Osteoblast (primary cell): ENCODE measurements at regions not wholly inside any gene's neighbourhood (a gene's known extent, or its start where the extent isn't known, plus 50 kb on each side); places are given as distances from the start of the nearest gene placed in this dataset.

ENCODE experiments used
- DNase-seq: peaks from one replicate; pipeline ENCODE4 v3.0.0; 2011; ENCODE audit warnings: low spot score, mixed read lengths; ENCODE audit not compliant: insufficient read length; ENCODE audit errors: missing footprints
- H2AFZ ChIP-seq: 2 replicates; pipeline ENCODE4 v1.6.0; 2011; ENCODE audit warnings: mild to moderate bottlenecking, low read length
- H3K27ac ChIP-seq: 2 replicates; pipeline ENCODE4 v1.5.1; 2011; ENCODE audit warnings: mild to moderate bottlenecking, low read depth, low read length, moderate library complexity
- H3K27me3 ChIP-seq: 2 replicates; pipeline ENCODE4 v1.6.0; 2012; ENCODE audit warnings: mild to moderate bottlenecking, control low read depth, inconsistent platforms, low read length, moderate library complexity; ENCODE audit not compliant: insufficient read depth
- H3K36me3 ChIP-seq: 2 replicates; pipeline ENCODE4 v1.5.1; 2011; ENCODE audit warnings: mild to moderate bottlenecking, low read length, control low read depth, moderate library complexity; ENCODE audit not compliant: insufficient read depth
- H3K4me1 ChIP-seq: 2 replicates; pipeline ENCODE4 v1.5.1; 2011; ENCODE audit warnings: mild to moderate bottlenecking, low read length, control low read depth, moderate library complexity; ENCODE audit not compliant: insufficient read depth
- H3K4me2 ChIP-seq: 2 replicates; pipeline ENCODE4 v1.6.0; 2011; ENCODE audit warnings: mild to moderate bottlenecking, low read length; ENCODE audit not compliant: insufficient read depth
- H3K4me3 ChIP-seq: fragments of 200-600 bp; sonication (generic); 3 replicates; pipeline ENCODE4 v1.5.1; 2012; ENCODE audit warnings: mild to moderate bottlenecking, low read length, inconsistent platforms; ENCODE audit not compliant: insufficient read depth
- H3K79me2 ChIP-seq: 2 replicates; pipeline ENCODE4 v1.6.0; 2012; ENCODE audit warnings: mild to moderate bottlenecking, low read length, control low read depth, inconsistent platforms; ENCODE audit not compliant: insufficient read depth
- H3K9me3 ChIP-seq: 2 replicates; pipeline ENCODE4 v1.5.1; 2011; ENCODE audit warnings: low read depth, low read length, control low read depth
- H4K20me1 ChIP-seq: 2 replicates; pipeline ENCODE4 v1.6.0; 2012; ENCODE audit warnings: mild to moderate bottlenecking, low read length, control low read depth; ENCODE audit not compliant: insufficient read depth
- CTCF ChIP-seq: IDR thresholded peaks from 2 replicates; pipeline ENCODE4 v1.5.1; 2011; ENCODE audit warnings: mild to moderate bottlenecking, low read depth, low read length, moderate library complexity; ENCODE audit errors: extremely low read depth

GRCh38 chr7:106792233-106792926 lies 72.7 kb upstream of the PIK3CG start:
- H3K4me3 ChIP-seq: no peak overlapping the region
- H3K36me3 ChIP-seq: no peaks in the 10 kb centered on the region
- no peak overlapping the region for H3K27ac ChIP-seq
- H3K4me1 ChIP-seq: no peaks in the 10 kb centered on the region
- no peak for DNase-seq
- H3K9me3 ChIP-seq: no peaks in the 10 kb centered on the region
- no peak overlapping the region for H3K4me2 ChIP-seq
- H3K79me2 ChIP-seq: no peaks in the 10 kb centered on the region
- H4K20me1 ChIP-seq: no peaks in the 10 kb centered on the region
- H2AFZ ChIP-seq: no peak overlapping the region
- no peak for TF ChIP-seq CTCF
- H3K27me3 ChIP-seq: peaks cover 3% of the 10 kb centered on the region

- Histone ChIP-seq H3K4me1 (no peaks in the 10 kb centered on the region), H3K4me3 (no peak overlapping the region), H3K27me3 (peaks cover 3% of the 10 kb centered on the region), H3K36me3 (no peaks in the 10 kb centered on the region), H3K4me2 (no peak overlapping the region), H3K79me2 (no peaks in the 10 kb centered on the region), H3K9me3 (no peaks in the 10 kb centered on the region), H2AFZ (no peak overlapping the region), H3K27ac (no peak overlapping the region), H4K20me1 (no peaks in the 10 kb centered on the region)
- DNase-seq: no peak
- TF ChIP-seq CTCF: peak; percentile 56
Observed at GRCh38 chr7:106793015-106793975, 71.8 kb upstream of the PIK3CG start.

- no peak overlapping the region for H3K4me2 ChIP-seq
- no peaks in the 10 kb centered on the region for H3K36me3 ChIP-seq
- H4K20me1 ChIP-seq: no peaks in the 10 kb centered on the region
- no peaks in the 10 kb centered on the region for H3K79me2 ChIP-seq
- H3K27me3 ChIP-seq: peaks cover 3% of the 10 kb centered on the region
- no peak overlapping the region for H2AFZ ChIP-seq
- TF ChIP-seq CTCF: no peak
- no peak overlapping the region for H3K27ac ChIP-seq
- H3K4me1 ChIP-seq: no peaks in the 10 kb centered on the region
- no peak overlapping the region for H3K4me3 ChIP-seq
- no peak for DNase-seq
- H3K9me3 ChIP-seq: no peaks in the 10 kb centered on the region
Observed at GRCh38 chr7:106794276-106795083, 70.6 kb upstream of the PIK3CG start.
